ENCODE measurements at regions not wholly inside any gene's neighbourhood (a gene's known extent, or its start where the extent isn't known, plus 50 kb on each side); places are given as distances from the start of the nearest gene placed in this dataset.

- no peak overlapping the region for H3K27ac ChIP-seq (ENCODE audit: low read depth, low read length)
- ATAC-seq (no peak), DNase-seq (ENCODE audit: low read depth, low spot score) (no peak)
- H3K9me3 ChIP-seq (ENCODE audit: control insufficient read depth in 1 of 2, insufficient read depth in 1 of 2, low read depth in 1 of 2, low read length in 2 of 2) = no peaks in the 10 kb centered on the region
- ChIA-PET RAD21 (ENCODE audit: low non-redundant PET in 1 of 2, low total read pairs in 2 of 2, uncharacterized antibody in 2 of 2, unreplicated experiment in 2 of 2) (no interaction called here), POLR2A (no interaction called here), CTCF (no interaction called here)
- H3K79me2 ChIP-seq (ENCODE audit: insufficient read depth, low read length) = no peaks in the 10 kb centered on the region
- H2AFZ ChIP-seq (ENCODE audit: low read depth, low read length, poor library complexity, severe bottlenecking) = no peak overlapping the region
- H3K9ac ChIP-seq (ENCODE audit: low read length) = no peak overlapping the region
- intact Hi-C loops (cut with micrococcal nuclease) = no loop called here
- H3K4me3 ChIP-seq (replicated peaks in 1 of 2; ENCODE audit: low read depth in 1 of 2, low read length in 2 of 2) = no peak overlapping the region
- H3K36me3 ChIP-seq (ENCODE audit: control insufficient read depth in 1 of 2, insufficient read depth in 2 of 2, low read length in 2 of 2) = no peaks in the 10 kb centered on the region
- H4K20me1 ChIP-seq (ENCODE audit: insufficient read depth) = no peaks in the 10 kb centered on the region; the same call in 1 of the 2 replicates
- H3K27me3 ChIP-seq (ENCODE audit: insufficient read depth, low read length) = 0 out of 2 replicates have a peak, but pooled peaks cover 4% of the 10 kb centered on the region
- H3K9me2 ChIP-seq (ENCODE audit: insufficient read depth) = no peaks in the 10 kb centered on the region
- TF ChIP-seq, protein P1, sequence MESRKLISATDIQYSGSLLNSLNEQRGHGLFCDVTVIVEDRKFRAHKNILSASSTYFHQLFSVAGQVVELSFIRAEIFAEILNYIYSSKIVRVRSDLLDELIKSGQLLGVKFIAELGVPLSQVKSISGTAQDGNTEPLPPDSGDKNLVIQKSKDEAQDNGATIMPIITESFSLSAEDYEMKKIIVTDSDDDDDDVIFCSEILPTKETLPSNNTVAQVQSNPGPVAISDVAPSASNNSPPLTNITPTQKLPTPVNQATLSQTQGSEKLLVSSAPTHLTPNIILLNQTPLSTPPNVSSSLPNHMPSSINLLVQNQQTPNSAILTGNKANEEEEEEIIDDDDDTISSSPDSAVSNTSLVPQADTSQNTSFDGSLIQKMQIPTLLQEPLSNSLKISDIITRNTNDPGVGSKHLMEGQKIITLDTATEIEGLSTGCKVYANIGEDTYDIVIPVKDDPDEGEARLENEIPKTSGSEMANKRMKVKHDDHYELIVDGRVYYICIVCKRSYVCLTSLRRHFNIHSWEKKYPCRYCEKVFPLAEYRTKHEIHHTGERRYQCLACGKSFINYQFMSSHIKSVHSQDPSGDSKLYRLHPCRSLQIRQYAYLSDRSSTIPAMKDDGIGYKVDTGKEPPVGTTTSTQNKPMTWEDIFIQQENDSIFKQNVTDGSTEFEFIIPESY (IDR thresholded peaks at IDR 0.05; ENCODE audit: extremely low read depth, insufficient replicate concordance, low read length) = no peak
- TF ChIP-seq POLR2AphosphoS5 (IDR thresholded peaks at IDR 0.05; ENCODE audit: low read depth, low read length) (no peak), ZFX (IDR thresholded peaks at IDR 0.05) (no peak), MAX (IDR thresholded peaks at IDR 0.05) (no peak), EZH2phosphoT487 (IDR thresholded peaks at IDR 0.05; ENCODE audit: borderline replicate concordance) (no peak), EGR1 (IDR thresholded peaks at IDR 0.05; ENCODE audit: low read depth) (no peak), SIN3A (IDR thresholded peaks at IDR 0.05; ENCODE audit: low read depth) (no peak), CEBPB (IDR thresholded peaks at IDR 0.05; ENCODE audit: low read depth) (no peak), ZNF274 (IDR thresholded peaks at IDR 0.05; ENCODE audit: low read depth, low read length) (no peak), CTCF (IDR thresholded peaks at IDR 0.05 in 2 of 3, conservative IDR thresholded peaks at IDR 0.05 in 1 of 3; ENCODE audit: borderline replicate concordance in 1 of 3, insufficient read depth in 1 of 3, low read depth in 2 of 3, low read length in 2 of 3) (no peak), SP1 (IDR thresholded peaks at IDR 0.05; ENCODE audit: low read depth) (no peak), SRF (IDR thresholded peaks at IDR 0.05; ENCODE audit: low read depth) (no peak), YY1 (IDR thresholded peaks at IDR 0.05; ENCODE audit: extremely low read depth, insufficient replicate concordance, low read depth, low read length) (no peak), ELF1 (IDR thresholded peaks at IDR 0.05; ENCODE audit: borderline replicate concordance, low read depth) (no peak), EZH2 (IDR thresholded peaks at IDR 0.05) (no peak), POLR2A (IDR thresholded peaks at IDR 0.05; ENCODE audit: borderline replicate concordance, extremely low read depth, insufficient read depth, insufficient read length) (no peak)
- TF ChIP-seq, protein P2, sequence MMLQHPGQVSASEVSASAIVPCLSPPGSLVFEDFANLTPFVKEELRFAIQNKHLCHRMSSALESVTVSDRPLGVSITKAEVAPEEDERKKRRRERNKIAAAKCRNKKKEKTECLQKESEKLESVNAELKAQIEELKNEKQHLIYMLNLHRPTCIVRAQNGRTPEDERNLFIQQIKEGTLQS (IDR thresholded peaks at IDR 0.05) = no peak
- no peak overlapping the region for H3K4me2 ChIP-seq (ENCODE audit: low read length)
- no peaks in the 10 kb centered on the region for H3K4me1 ChIP-seq (ENCODE audit: control insufficient read depth in 1 of 2, insufficient read depth in 2 of 2, low read length in 2 of 2)
- no TSS peak for BruUV-seq (replicated peaks)
Observed at GRCh38 chr6:98467902-98468301, 366.5 kb upstream of the POU3F2 start.

Measured in HCT116 (cell line).